Colonic mucosa (tissue), 4 donors: ENCODE measurements at regions not wholly inside any gene's neighbourhood (a gene's known extent, or its start where the extent isn't known, plus 50 kb on each side); places are given as distances from the start of the nearest gene placed in this dataset.

Experiments
- DNase-seq: peaks from one replicate; pipeline ENCODE4 v3.0.0-alpha.2; 2020
- H3K27ac ChIP-seq: fragments of 200-600 bp; one replicate; pipeline ENCODE4 v1.8.0; 2021
- H3K27me3 ChIP-seq: fragments of 200-600 bp; one replicate; pipeline ENCODE4 v1.8.0; 2021
- H3K36me3 ChIP-seq: fragments of 200-600 bp; one replicate; pipeline ENCODE4 v1.8.0; 2021
- H3K4me1 ChIP-seq: fragments of 200-600 bp; one replicate; pipeline ENCODE4 v1.8.0; 2021; ENCODE audit warnings: mild to moderate bottlenecking
- H3K4me3 ChIP-seq: fragments of 200-600 bp; one replicate; pipeline ENCODE4 v1.8.0; 2021
- H3K9ac ChIP-seq, 2 donors: one replicate each; pipeline ENCODE4 v1.7.0; 2013; ENCODE audit warnings: control low read depth in 2 of 2, low read depth in 2 of 2, low read length in 2 of 2
- H3K9me3 ChIP-seq: fragments of 200-600 bp; one replicate; pipeline ENCODE4 v1.8.0; 2021
- CTCF ChIP-seq: fragments of 200-600 bp; IDR thresholded peaks from one replicate; pipeline ENCODE4 v1.8.0; 2022; ENCODE audit warnings: antibody characterized with exemption, mild to moderate bottlenecking
- intact Hi-C: fragments of 100-400 bp; cut with DNase I; formaldehyde crosslinking; loops from one replicate; pipeline ENCODE4 v1.14.1; 2022
- donor health status: healthy.
- donor health status: DM: no; HTN: no; CAD: no.
- donor health status: DM: no; HTN: no; CAD: no.

DNA sequence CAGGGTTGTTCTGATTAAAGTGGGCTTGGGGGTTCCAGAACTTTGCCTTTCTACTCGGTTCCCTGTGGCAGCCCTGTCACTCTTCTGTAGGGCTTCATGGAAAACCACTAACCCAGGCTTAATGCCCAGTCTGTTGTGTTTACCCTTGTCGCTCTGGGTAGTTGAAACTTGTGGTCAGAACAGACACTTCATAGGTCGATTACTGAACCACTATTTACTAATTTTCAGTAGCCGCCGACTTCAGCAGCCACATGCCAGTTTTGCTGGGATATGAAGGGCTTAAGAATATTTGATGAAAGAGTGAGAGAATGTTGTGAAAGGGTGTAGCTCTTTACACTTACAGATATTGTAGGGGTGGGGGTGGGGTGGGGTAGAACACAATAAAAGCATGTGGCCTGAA is 362.3 kb downstream of the RND3 start:
- TF ChIP-seq CTCF, result no peak
- no peak for DNase-seq
- intact Hi-C loops, result no loop called here

GRCh38 chr2:150124739-150125138 is 362.7 kb downstream of the RND3 start:
- Histone ChIP-seq H3K4me3 (no peak overlapping the region), H3K27ac (no peak overlapping the region), H3K9ac (no peak overlapping the region), H3K27me3 (no peaks in the 10 kb centered on the region), H3K36me3 (no peaks in the 10 kb centered on the region), H3K9me3 (no peaks in the 10 kb centered on the region), H3K4me1 (no peaks in the 10 kb centered on the region)
- DNase-seq, result no peak
- intact Hi-C loops, result no loop called here
- TF ChIP-seq CTCF, result no peak

More for the DNA sequence above, 362.3 kb downstream of the RND3 start:
- Histone ChIP-seq H3K36me3 (no peaks in the 10 kb centered on the region), H3K4me1 (no peaks in the 10 kb centered on the region), H3K27me3 (no peaks in the 10 kb centered on the region), H3K27ac (no peak overlapping the region), H3K9me3 (no peaks in the 10 kb centered on the region), H3K4me3 (no peak overlapping the region), H3K9ac (no peak overlapping the region)

- H3K9me3 ChIP-seq, result no peaks in the 10 kb centered on the region
- H3K4me3 ChIP-seq, result no peak overlapping the region
- intact Hi-C loops, result no loop called here
- no peak overlapping the region for H3K9ac ChIP-seq
- H3K36me3 ChIP-seq, result no peaks in the 10 kb centered on the region
- no peaks in the 10 kb centered on the region for H3K4me1 ChIP-seq
- H3K27ac ChIP-seq, result no peak overlapping the region
- no peaks in the 10 kb centered on the region for H3K27me3 ChIP-seq
- no peak for DNase-seq
- no peak for TF ChIP-seq CTCF
Observed at GRCh38 chr2:150122871-150123613, 364.4 kb downstream of the RND3 start.

- no peak for TF ChIP-seq CTCF
- no peak overlapping the region for H3K27ac ChIP-seq
- intact Hi-C loops, result no loop called here
- H3K9ac ChIP-seq, result no peak overlapping the region
- no peaks in the 10 kb centered on the region for H3K4me1 ChIP-seq
- H3K4me3 ChIP-seq, result no peak overlapping the region
- H3K9me3 ChIP-seq, result no peaks in the 10 kb centered on the region
- no peaks in the 10 kb centered on the region for H3K36me3 ChIP-seq
- DNase-seq, result no peak
- H3K27me3 ChIP-seq, result no peaks in the 10 kb centered on the region
Observed at GRCh38 chr2:150122156-150122555, 365.3 kb downstream of the RND3 start.

DNA sequence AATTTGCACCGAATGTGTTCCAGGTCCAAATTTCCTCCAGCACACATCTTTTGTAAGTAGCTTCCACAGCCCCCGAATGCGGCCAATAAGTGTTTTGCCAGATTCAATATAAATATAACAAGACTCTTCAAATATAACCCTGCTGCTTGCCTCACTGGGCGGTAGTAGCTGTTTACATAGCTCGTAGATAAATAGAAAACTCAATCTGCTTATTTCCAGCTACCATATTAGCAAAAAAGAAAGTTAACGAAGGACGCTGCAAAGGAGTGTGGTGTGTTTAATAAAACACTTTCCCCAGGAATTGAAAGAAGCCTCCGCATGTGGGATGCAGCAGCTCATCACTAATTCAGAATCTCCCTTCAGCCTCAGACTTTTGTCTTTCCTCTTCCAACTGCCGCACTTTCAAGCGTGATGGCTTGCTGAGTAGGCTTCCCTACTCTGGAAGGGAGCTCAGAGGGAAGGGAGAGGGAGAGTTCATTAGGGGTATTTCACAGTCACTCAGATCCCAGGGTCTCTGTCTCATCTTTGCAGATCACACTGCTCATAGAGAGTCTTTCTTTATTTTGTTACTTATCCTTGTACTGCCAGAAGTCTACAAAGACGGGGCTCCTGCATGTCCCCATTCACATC is 367.0 kb downstream of the RND3 start:
- TF ChIP-seq CTCF, result no peak
- no peaks in the 10 kb centered on the region for H3K4me1 ChIP-seq
- intact Hi-C loops, result no loop called here
- DNase-seq, result no peak
- H3K36me3 ChIP-seq, result no peaks in the 10 kb centered on the region
- no peak overlapping the region for H3K9ac ChIP-seq
- H3K27me3 ChIP-seq, result no peaks in the 10 kb centered on the region
- H3K4me3 ChIP-seq, result no peak overlapping the region
- no peaks in the 10 kb centered on the region for H3K9me3 ChIP-seq
- no peak overlapping the region for H3K27ac ChIP-seq
